Activated CD4-positive, alpha-beta T cell treated with anti-CD3 and anti-CD28 coated beads for 36 hours (primary cell): ENCODE measurements at regions not wholly inside any gene's neighbourhood (a gene's known extent, or its start where the extent isn't known, plus 50 kb on each side); places are given as distances from the start of the nearest gene placed in this dataset.

ENCODE experiments used
- ATAC-seq: fragments of 200-7000 bp; cut with Tn5 transposase; one replicate; pipeline ENCODE4 v1.10.0; 2021; ENCODE audit warnings: mild to moderate bottlenecking, moderate library complexity
- CTCF ChIA-PET: fragments of 350-600 bp; sonication (Branson Sonifier 250); formaldehyde crosslinking; loops from one replicate; lab custom pipeline; 2021; ENCODE audit warnings: antibody characterized with exemption; lab: Charles Lee
- POLR2A ChIA-PET: fragments of 350-600 bp; sonication (Branson Sonifier 250); formaldehyde crosslinking; loops from one replicate; lab custom pipeline; 2021; ENCODE audit warnings: antibody characterized with exemption, inconsistent platforms; lab: Charles Lee
- DNase-seq: peaks from one replicate; pipeline ENCODE4 v3.0.0-alpha.2; 2020
- H3K27ac Mint-ChIP-seq: one replicate; pipeline ENCODE4 v1.8.0; 2021; ENCODE audit warnings: mixed read lengths
- H3K27me3 Mint-ChIP-seq: one replicate; pipeline ENCODE4 v1.8.0; 2021; ENCODE audit warnings: mixed read lengths
- H3K36me3 Mint-ChIP-seq: one replicate; pipeline ENCODE4 v1.8.0; 2021; ENCODE audit warnings: low read depth, mixed read lengths
- H3K4me1 Mint-ChIP-seq: one replicate; pipeline ENCODE4 v1.8.0; 2021; ENCODE audit warnings: mixed read lengths
- H3K4me3 Mint-ChIP-seq: one replicate; pipeline ENCODE4 v1.8.0; 2021; ENCODE audit warnings: mild to moderate bottlenecking, moderate library complexity, mixed read lengths
- H3K9me3 Mint-ChIP-seq: one replicate; pipeline ENCODE4 v1.8.0; 2021; ENCODE audit warnings: low read depth, mixed read lengths
- intact Hi-C, 2 experiments: fragments of 100-400 bp; cut with DNase I in 1 of 2; cut with micrococcal nuclease in 1 of 2; formaldehyde crosslinking; loops; one replicate each; pipeline versions ENCODE4 v1.14.2 to v1.15.1; 2022 to 2024; cut with DNase I, micrococcal nuclease

- intact Hi-C loops: no loop called here
- peaks cover 12% of the 10 kb centered on the region for H3K4me1 Mint-ChIP-seq
- ChIA-PET POLR2A (no interaction called here), CTCF (no interaction called here)
- peaks cover 3% of the 10 kb centered on the region for H3K36me3 Mint-ChIP-seq
- DNase-seq (no peak), ATAC-seq (no peak)
- no peak overlapping the region for H3K27ac Mint-ChIP-seq
- no peaks in the 10 kb centered on the region for H3K27me3 Mint-ChIP-seq
- no peak overlapping the region for H3K4me3 Mint-ChIP-seq
- peaks cover 2% of the 10 kb centered on the region for H3K9me3 Mint-ChIP-seq
These were observed 59.2 kb downstream of the FOXL3 start for GRCh38 chr7:348962-349743.

DNA sequence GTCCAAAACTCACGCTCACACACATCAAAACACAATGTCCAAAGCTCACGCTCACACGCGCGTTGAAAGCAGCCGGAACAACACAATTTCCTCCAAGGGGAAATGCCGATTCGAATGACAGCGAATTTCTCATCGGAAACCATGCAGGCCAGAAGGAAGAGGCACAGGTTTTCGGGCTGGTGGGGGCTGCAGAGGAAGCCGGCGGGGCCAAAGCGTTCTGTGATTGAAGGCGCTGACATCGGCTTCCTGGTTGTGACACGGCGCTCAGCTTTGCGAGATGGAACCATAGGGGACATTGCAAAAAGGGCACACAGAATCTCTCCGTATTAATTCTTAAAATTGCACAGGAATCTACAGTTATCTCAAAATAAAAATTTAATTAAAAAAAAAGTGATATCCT lies 61.3 kb downstream of the FOXL3 start:
- Mint-ChIP-seq H3K4me3 (no peak overlapping the region), H3K27ac (no peak overlapping the region), H3K36me3 (peaks cover 3% of the 10 kb centered on the region), H3K4me1 (peaks cover 12% of the 10 kb centered on the region), H3K9me3 (peaks cover 2% of the 10 kb centered on the region), H3K27me3 (no peaks in the 10 kb centered on the region)
- DNase-seq: peak; percentile 81
- intact Hi-C loops: loop anchor here in 1 of 2 experiments (1.0 kb wide), 2 partner anchors 11 to 234 kb away; no protein-coding TSS in a partner anchor
- POLR2A ChIA-PET: interaction anchor here (0.7 kb wide), 1 partner anchor 300 kb away, joined by 5 read pairs; no protein-coding TSS in a partner anchor
- peak; percentile 82 for ATAC-seq
- CTCF ChIA-PET: interaction anchor here (0.6 kb wide), 1 partner anchor 31 kb away, joined by 3 read pairs; no protein-coding TSS in a partner anchor

GRCh38 chr7:351681-352480 lies 61.9 kb downstream of the FOXL3 start:
- Mint-ChIP-seq H3K9me3 (peaks cover 2% of the 10 kb centered on the region), H3K27ac (no peak overlapping the region), H3K4me3 (no peak overlapping the region), H3K4me1 (peaks cover 12% of the 10 kb centered on the region), H3K27me3 (no peaks in the 10 kb centered on the region), H3K36me3 (peaks cover 3% of the 10 kb centered on the region)
- ATAC-seq (peak; percentile 71), DNase-seq (peak; percentile 69)
- intact Hi-C loops: loop anchor here in 1 of 2 experiments (1.0 kb wide), 2 partner anchors 10 to 233 kb away; no protein-coding TSS in a partner anchor
- POLR2A ChIA-PET: interaction anchor here (0.7 kb wide), 1 partner anchor 299 kb away, joined by 5 read pairs; no protein-coding TSS in a partner anchor
- CTCF ChIA-PET: interaction anchor here (0.6 kb wide), 1 partner anchor 220 kb away, joined by 4 read pairs; no protein-coding TSS in a partner anchor

DNA sequence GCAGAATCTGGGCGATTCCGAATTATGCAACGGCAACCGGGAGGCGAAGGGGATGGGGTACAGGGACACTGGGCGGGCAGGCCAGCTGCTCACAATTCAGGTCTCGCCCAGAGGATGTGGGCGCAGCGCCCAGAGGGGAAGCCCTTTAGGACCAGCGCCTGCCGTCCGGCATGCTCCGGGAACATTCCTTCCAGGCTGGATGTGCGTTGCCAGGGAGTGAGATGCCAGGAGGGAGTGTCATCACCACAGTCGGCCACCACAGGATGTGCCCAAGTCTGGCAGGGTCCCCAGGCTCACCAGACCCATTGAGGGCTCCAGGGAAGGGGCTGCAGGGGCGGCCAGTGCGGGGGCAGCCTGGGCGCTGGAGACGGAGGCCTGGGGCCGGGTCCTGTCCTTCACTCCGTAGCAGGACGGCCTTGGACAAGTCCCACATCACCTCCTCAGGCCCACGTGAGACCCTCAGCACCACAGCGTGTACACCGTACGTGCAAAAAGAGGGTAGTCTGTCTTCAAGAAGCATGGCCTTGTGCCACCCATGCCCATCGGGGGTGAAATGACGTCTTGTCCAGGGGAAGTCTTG lies 63.9 kb downstream of the FOXL3 start:
- intact Hi-C loops: no loop called here
- DNase-seq (no peak), ATAC-seq (no peak)
- Mint-ChIP-seq H3K27ac (no peak overlapping the region), H3K4me1 (peaks cover 12% of the 10 kb centered on the region), H3K9me3 (peaks cover 5% of the 10 kb centered on the region), H3K4me3 (no peak overlapping the region), H3K36me3 (peaks cover 2% of the 10 kb centered on the region), H3K27me3 (no peaks in the 10 kb centered on the region)
- ChIA-PET POLR2A (no interaction called here), CTCF (no interaction called here)

- DNase-seq: no peak
- Mint-ChIP-seq H3K4me3 (no peak overlapping the region), H3K27ac (no peak overlapping the region), H3K27me3 (no peaks in the 10 kb centered on the region), H3K4me1 (peaks cover 14% of the 10 kb centered on the region), H3K36me3 (no peaks in the 10 kb centered on the region), H3K9me3 (peaks cover 5% of the 10 kb centered on the region)
- ChIA-PET POLR2A (no interaction called here), CTCF (no interaction called here)
- intact Hi-C loops: no loop called here
- ATAC-seq: no peak
These were observed 64.9 kb downstream of the FOXL3 start for GRCh38 chr7:354597-355470.

DNA sequence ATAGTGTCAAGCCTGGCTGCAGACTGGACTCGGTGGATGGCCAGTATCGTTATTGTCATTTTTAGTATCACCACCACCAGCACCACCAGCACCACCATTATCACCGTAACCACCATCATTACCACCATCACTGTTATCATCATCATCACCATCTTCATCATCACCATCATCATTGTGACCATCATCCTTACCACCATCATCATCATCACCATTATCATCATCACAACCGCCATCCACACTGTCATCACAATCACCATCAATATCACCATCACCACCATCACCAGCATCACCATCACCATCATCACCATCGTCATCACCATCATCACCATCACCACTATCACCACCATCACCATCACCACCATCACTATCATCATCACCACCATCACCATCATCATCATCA lies 65.6 kb downstream of the FOXL3 start:
- intact Hi-C loops: no loop called here
- Mint-ChIP-seq H3K27me3 (no peaks in the 10 kb centered on the region), H3K4me3 (no peak overlapping the region), H3K9me3 (peaks cover 5% of the 10 kb centered on the region), H3K27ac (no peak overlapping the region), H3K36me3 (no peaks in the 10 kb centered on the region), H3K4me1 (peaks cover 20% of the 10 kb centered on the region)
- ChIA-PET CTCF (no interaction called here), POLR2A (no interaction called here)
- ATAC-seq: no peak
- no peak for DNase-seq

GRCh38 chr7:356087-356486 lies 66.1 kb downstream of the FOXL3 start:
- no peak for ATAC-seq
- intact Hi-C loops: no loop called here
- ChIA-PET CTCF (no interaction called here), POLR2A (no interaction called here)
- Mint-ChIP-seq H3K4me1 (peaks cover 25% of the 10 kb centered on the region), H3K27ac (no peak overlapping the region), H3K4me3 (no peak overlapping the region), H3K36me3 (no peaks in the 10 kb centered on the region), H3K27me3 (no peaks in the 10 kb centered on the region), H3K9me3 (peaks cover 5% of the 10 kb centered on the region)
- no peak for DNase-seq

DNA sequence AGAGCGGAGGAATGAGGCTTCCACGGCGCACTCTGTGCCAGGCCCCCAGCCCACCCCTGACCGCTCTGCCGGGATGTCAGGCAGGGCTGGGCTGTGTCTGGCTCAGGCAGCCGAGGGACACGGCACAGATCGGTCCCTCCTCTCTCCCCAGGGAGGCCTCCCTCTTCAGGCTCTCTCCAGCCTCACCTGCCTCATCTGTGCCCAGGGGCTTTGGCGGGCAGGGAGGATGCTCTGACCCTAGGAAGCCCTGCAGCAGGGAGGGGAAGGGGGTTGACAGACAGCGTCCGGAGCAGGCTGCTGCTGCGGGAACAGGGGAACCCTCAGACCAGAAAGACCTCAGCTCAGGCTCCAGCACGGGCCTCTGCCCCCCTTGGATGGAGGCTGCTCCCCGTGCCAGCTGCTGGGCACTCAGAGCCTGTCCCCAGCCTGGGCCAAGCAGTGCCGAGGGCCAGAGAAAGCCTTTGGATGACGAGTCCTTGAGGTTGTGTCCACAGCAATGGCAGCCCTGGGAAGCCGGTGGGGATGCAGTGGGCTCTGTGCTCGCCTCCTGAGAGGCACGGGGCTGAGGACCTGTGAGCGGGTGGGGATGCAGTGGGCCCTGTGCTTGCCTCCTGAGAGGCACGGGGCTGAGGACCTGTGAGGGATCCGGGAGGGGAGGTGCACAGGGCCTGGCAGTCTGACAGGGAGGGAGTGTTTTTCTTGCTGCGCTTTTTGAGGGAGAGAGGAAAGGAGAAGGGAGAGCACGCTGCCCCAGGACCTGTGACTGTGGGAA lies 66.9 kb downstream of the FOXL3 start:
- peaks cover 7% of the 10 kb centered on the region for H3K9me3 Mint-ChIP-seq
- no peak overlapping the region for H3K27ac Mint-ChIP-seq
- no peaks in the 10 kb centered on the region for H3K27me3 Mint-ChIP-seq
- DNase-seq (no peak), ATAC-seq (no peak)
- intact Hi-C loops: no loop called here
- peaks cover 2% of the 10 kb centered on the region for H3K36me3 Mint-ChIP-seq
- H3K4me3 Mint-ChIP-seq: no peak overlapping the region
- H3K4me1 Mint-ChIP-seq: peaks cover 25% of the 10 kb centered on the region
- POLR2A ChIA-PET: no interaction called here
- CTCF ChIA-PET: no interaction called here

DNA sequence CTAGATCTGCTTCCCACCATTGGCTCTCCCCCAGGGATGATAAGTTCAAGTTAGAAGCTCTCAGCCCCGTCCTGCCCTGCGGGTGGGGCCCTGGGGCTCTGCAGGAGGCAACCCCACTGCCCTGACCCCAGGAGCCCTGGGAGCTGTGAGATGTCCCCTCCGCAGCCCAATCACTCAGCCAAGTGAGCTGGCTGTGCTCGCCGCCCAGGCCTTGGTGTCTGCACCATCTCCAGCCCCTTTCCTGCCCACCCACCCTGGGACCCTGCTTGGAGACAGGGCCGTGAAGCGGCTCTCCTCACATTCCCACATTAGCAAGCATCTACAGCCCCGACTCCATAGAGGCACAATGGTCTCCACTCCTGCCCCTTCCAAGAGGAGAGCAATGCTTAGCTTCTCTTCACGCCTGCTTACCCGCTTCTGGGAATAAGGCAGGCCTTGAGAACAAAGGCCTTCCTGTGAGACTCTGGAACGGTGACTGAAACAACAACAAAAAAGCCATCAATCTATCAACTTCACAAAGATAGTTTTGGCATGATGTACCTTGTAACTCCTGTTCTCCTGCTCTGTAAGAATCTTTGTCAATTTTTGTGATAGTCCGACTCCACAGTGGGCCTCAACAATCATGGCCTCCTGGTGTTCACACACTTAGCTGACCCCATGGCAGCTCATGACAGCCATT lies 67.7 kb downstream of the FOXL3 start:
- ChIA-PET POLR2A (no interaction called here), CTCF (no interaction called here)
- Mint-ChIP-seq H3K36me3 (peaks cover 3% of the 10 kb centered on the region), H3K27ac (no peak overlapping the region), H3K27me3 (no peaks in the 10 kb centered on the region), H3K9me3 (peaks cover 7% of the 10 kb centered on the region), H3K4me1 (peaks cover 25% of the 10 kb centered on the region), H3K4me3 (no peak overlapping the region)
- no peak for ATAC-seq
- no peak for DNase-seq
- intact Hi-C loops: no loop called here

DNA sequence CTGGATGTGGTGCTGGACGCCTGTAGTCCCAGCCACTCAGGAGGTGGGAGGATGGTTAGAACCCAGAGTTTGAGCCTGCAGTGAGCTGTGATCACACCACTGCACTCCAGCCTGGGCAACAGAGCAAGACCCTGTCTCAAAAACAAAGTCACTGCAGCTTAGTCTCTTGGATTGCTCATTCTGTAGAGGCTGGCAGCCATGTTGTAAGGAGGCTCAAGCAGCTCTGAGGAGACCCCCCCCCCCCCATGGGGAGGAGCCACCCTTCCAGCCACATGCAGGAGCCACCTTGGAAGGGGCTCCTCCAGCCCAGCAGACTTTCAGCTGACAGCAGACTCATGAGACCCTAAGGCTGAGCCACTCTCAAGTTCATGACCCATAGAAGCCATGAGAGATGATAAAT lies 68.4 kb downstream of the FOXL3 start:
- H3K4me1 Mint-ChIP-seq: peaks cover 30% of the 10 kb centered on the region
- no peak overlapping the region for H3K4me3 Mint-ChIP-seq
- no peaks in the 10 kb centered on the region for H3K27me3 Mint-ChIP-seq
- H3K36me3 Mint-ChIP-seq: peaks cover 3% of the 10 kb centered on the region
- CTCF ChIA-PET: interaction anchor here (0.9 kb wide), 1 partner anchor 25 kb away, joined by 3 read pairs; no protein-coding TSS in a partner anchor
- intact Hi-C loops: no loop called here
- ATAC-seq (no peak), DNase-seq (no peak)
- no peak overlapping the region for H3K27ac Mint-ChIP-seq
- H3K9me3 Mint-ChIP-seq: peaks cover 7% of the 10 kb centered on the region
- POLR2A ChIA-PET: no interaction called here
